Spleen (tissue), 7 donors: ENCODE measurements at regions not wholly inside any gene's neighbourhood (a gene's known extent, or its start where the extent isn't known, plus 50 kb on each side); places are given as distances from the start of the nearest gene placed in this dataset.

Experiments used
- POLR2A ChIP-seq, 3 donors: fragments of 450-650 bp; IDR thresholded peaks; one replicate each; pipeline ENCODE4 v1.5.1; 2017; ENCODE audit warnings: antibody characterized with exemption in 3 of 3, mild to moderate bottlenecking in 1 of 3
- POLR2AphosphoS5 ChIP-seq, 3 donors: sonication (generic); formaldehyde crosslinking; IDR thresholded peaks; one replicate each; pipeline ENCODE4 v1.5.1; 2017; ENCODE audit warnings: antibody characterized with exemption in 3 of 3
- TF ChIP-seq, protein P1 (sequence below), 11 experiments: fragments of 200-600 bp in 7 of 11; fragments of 450-650 bp in 4 of 11; sonication (generic) in 4 of 11; IDR thresholded peaks in 8 of 11; conservative IDR thresholded peaks in 3 of 11; 1 replicate in 7 of 11; 2 replicates in 4 of 11; pipeline versions ENCODE4 v1.4.0 to v1.8.0; 2016 to 2021; ENCODE audit warnings: antibody characterized with exemption in 11 of 11, inconsistent platforms in 4 of 11, mild to moderate bottlenecking in 1 of 11
- donor health status: DM: no; HTN: no; CAD: no; lungs with moderate emphysema.
- donor health status: DM: no; HTN: no; CAD: no.
- donor health status: DM: no; HTN: no; CAD: no.

DNA sequence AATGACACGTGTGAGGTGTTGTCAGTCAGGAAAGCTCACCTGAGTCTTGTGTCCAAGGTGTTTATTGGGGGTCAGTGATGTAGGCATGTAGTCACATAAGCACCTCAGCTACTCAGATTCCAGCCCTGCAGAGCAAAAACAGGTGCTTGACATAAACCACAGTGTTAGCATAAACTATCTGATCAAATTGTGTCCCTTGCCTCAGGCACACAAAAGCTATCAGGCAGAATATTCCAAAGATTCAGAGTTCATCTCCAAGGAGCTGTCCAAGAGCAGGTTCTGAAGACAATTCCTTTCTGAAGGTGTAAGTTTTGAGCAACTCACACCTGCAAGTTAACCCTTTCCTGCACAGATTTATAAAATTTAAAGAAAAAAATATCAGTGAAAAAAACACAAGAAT, 102.2 kb upstream of the ITGA1 start:
- TF ChIP-seq, protein P1, sequence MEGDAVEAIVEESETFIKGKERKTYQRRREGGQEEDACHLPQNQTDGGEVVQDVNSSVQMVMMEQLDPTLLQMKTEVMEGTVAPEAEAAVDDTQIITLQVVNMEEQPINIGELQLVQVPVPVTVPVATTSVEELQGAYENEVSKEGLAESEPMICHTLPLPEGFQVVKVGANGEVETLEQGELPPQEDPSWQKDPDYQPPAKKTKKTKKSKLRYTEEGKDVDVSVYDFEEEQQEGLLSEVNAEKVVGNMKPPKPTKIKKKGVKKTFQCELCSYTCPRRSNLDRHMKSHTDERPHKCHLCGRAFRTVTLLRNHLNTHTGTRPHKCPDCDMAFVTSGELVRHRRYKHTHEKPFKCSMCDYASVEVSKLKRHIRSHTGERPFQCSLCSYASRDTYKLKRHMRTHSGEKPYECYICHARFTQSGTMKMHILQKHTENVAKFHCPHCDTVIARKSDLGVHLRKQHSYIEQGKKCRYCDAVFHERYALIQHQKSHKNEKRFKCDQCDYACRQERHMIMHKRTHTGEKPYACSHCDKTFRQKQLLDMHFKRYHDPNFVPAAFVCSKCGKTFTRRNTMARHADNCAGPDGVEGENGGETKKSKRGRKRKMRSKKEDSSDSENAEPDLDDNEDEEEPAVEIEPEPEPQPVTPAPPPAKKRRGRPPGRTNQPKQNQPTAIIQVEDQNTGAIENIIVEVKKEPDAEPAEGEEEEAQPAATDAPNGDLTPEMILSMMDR (IDR thresholded peaks at IDR 0.05 in 8 of 11, conservative IDR thresholded peaks at IDR 0.05 in 3 of 11), result no peak
- TF ChIP-seq POLR2A (IDR thresholded peaks at IDR 0.05) (no peak), POLR2AphosphoS5 (IDR thresholded peaks at IDR 0.05) (no peak)
